ENCODE measurements at regions not wholly inside any gene's neighbourhood (a gene's known extent, or its start where the extent isn't known, plus 50 kb on each side); places are given as distances from the start of the nearest gene placed in this dataset.

GRCh38 chr10:109727436-109727835 lies 195.9 kb downstream of the XPNPEP1 start:
- TF ChIP-seq, protein P1, sequence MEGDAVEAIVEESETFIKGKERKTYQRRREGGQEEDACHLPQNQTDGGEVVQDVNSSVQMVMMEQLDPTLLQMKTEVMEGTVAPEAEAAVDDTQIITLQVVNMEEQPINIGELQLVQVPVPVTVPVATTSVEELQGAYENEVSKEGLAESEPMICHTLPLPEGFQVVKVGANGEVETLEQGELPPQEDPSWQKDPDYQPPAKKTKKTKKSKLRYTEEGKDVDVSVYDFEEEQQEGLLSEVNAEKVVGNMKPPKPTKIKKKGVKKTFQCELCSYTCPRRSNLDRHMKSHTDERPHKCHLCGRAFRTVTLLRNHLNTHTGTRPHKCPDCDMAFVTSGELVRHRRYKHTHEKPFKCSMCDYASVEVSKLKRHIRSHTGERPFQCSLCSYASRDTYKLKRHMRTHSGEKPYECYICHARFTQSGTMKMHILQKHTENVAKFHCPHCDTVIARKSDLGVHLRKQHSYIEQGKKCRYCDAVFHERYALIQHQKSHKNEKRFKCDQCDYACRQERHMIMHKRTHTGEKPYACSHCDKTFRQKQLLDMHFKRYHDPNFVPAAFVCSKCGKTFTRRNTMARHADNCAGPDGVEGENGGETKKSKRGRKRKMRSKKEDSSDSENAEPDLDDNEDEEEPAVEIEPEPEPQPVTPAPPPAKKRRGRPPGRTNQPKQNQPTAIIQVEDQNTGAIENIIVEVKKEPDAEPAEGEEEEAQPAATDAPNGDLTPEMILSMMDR (IDR thresholded peaks at IDR 0.05; ENCODE audit: low read depth, low read length, missing input control), result no peak
- TF ChIP-seq EGR1 (IDR thresholded peaks at IDR 0.05; ENCODE audit: low read depth in 2 of 2) (no peak), FOXA1 (IDR thresholded peaks at IDR 0.05) (no peak), JUND (IDR thresholded peaks at IDR 0.05) (no peak), YY1 (IDR thresholded peaks at IDR 0.05) (no peak)

Data from liver (tissue), 3 donors.